ENCODE measurements at regions not wholly inside any gene's neighbourhood (a gene's known extent, or its start where the extent isn't known, plus 50 kb on each side); places are given as distances from the start of the nearest gene placed in this dataset.

DNA sequence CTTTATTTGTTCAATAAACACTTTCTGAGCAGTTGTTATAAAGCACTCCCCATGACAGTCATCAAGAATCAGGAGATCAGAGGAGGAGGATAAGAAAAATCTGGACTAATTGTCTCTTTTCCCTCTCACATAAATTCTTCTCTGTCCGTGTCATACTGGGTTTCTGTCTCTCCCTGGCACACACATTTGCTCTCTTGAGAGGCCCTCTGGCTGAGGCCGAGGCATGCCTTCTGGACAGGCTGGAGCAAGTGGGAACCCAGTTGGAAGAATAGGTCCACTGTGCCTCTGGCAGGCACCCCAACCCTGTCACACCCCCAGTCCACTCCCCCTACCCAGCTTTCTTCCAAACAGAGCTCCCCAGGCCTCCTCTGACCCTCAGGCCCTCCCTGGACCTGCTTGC lies 315.8 kb downstream of the UACA start:
- Mint-ChIP-seq H3K4me3 (no peak overlapping the region), H3K27ac (peak overlapping the region; percentile 71), H3K36me3 (no peaks in the 10 kb centered on the region), H3K9me3 (no peaks in the 10 kb centered on the region), H3K4me1 (peaks cover 34% of the 10 kb centered on the region), H3K27me3 (ENCODE audit: low read depth) (peaks cover 32% of the 10 kb centered on the region)
- no peak for DNase-seq (ENCODE audit: low spot score in 2 of 2, unreplicated experiment in 2 of 2)
- TF ChIP-seq, protein P1, sequence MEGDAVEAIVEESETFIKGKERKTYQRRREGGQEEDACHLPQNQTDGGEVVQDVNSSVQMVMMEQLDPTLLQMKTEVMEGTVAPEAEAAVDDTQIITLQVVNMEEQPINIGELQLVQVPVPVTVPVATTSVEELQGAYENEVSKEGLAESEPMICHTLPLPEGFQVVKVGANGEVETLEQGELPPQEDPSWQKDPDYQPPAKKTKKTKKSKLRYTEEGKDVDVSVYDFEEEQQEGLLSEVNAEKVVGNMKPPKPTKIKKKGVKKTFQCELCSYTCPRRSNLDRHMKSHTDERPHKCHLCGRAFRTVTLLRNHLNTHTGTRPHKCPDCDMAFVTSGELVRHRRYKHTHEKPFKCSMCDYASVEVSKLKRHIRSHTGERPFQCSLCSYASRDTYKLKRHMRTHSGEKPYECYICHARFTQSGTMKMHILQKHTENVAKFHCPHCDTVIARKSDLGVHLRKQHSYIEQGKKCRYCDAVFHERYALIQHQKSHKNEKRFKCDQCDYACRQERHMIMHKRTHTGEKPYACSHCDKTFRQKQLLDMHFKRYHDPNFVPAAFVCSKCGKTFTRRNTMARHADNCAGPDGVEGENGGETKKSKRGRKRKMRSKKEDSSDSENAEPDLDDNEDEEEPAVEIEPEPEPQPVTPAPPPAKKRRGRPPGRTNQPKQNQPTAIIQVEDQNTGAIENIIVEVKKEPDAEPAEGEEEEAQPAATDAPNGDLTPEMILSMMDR (IDR thresholded peaks at IDR 0.05; ENCODE audit: unreplicated experiment), result no peak

DNA sequence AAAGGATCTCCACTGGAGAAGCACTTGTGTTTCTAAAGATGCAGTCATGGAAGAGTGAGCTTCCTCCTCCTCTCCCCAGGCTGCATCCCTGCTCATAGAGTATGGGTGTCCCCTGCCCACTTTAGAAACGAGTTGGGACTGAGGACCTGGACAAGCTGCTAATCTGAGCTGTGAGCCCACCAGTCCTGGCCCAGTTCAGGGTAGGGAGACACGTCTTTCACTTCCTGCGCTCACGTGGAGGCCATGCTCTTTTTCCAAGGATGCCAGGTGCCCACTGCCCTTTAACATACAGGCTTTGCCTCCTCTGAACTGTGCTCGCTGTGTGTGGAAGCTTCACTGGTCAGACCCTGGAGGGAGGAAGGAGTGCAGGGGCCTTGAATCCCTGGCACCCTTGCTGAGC lies 316.3 kb downstream of the UACA start:
- no peak overlapping the region for H3K4me3 Mint-ChIP-seq
- DNase-seq (ENCODE audit: low spot score in 2 of 2, unreplicated experiment in 2 of 2), result no peak
- TF ChIP-seq, protein P1 (IDR thresholded peaks at IDR 0.05; ENCODE audit: unreplicated experiment), result no peak
- no peaks in the 10 kb centered on the region for H3K9me3 Mint-ChIP-seq
- H3K27ac Mint-ChIP-seq, result no peak overlapping the region
- H3K36me3 Mint-ChIP-seq, result no peaks in the 10 kb centered on the region
- peaks cover 38% of the 10 kb centered on the region for H3K4me1 Mint-ChIP-seq
- peaks cover 36% of the 10 kb centered on the region for H3K27me3 Mint-ChIP-seq (ENCODE audit: low read depth)

GRCh38 chr15:70443486-70444273 lies 319.7 kb downstream of the UACA start:
- H3K36me3 Mint-ChIP-seq, result no peaks in the 10 kb centered on the region
- peaks cover 32% of the 10 kb centered on the region for H3K27me3 Mint-ChIP-seq (ENCODE audit: low read depth)
- peaks cover 58% of the 10 kb centered on the region for H3K4me1 Mint-ChIP-seq
- TF ChIP-seq, protein P1 (IDR thresholded peaks at IDR 0.05; ENCODE audit: unreplicated experiment), result no peak
- no peaks in the 10 kb centered on the region for H3K9me3 Mint-ChIP-seq
- H3K4me3 Mint-ChIP-seq, result no peak overlapping the region
- H3K27ac Mint-ChIP-seq, result no peak overlapping the region
- no peak for DNase-seq (ENCODE audit: low spot score in 2 of 2, unreplicated experiment in 2 of 2)

DNA sequence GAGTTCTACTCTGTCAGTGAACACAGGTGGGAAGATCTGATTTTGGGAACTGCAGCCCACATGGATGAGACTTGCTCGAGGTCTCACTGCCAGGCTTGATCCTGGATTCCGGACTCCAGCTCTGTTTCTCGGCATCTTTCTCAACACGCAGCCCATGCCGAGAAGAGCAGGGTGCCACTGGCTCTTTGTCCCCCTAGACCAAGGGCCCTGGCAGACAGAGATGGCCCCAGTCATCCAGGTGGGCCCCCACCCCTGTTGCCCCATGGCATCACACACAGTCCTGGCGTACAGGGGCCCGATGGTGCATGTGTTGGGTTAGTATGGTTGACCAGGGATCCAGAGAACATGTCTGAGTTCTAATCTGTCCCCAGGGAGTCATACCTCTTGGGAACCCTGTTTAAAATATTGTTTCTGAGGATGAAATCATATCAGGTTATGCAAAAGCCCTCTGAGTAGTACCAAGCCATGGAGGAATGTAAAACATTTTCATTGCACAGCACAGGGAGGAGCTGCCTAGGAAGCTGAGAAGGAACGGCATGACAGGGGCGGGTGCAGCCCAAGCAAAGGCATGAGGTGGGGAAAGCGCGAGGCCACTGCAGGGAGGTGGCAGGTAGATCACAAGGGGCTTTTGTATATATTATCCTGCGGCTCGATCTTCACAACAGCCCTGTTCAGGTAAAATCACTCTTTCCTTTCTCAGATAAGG lies 320.6 kb downstream of the UACA start:
- H3K27ac Mint-ChIP-seq, result no peak overlapping the region
- H3K4me3 Mint-ChIP-seq, result no peak overlapping the region
- peaks cover 29% of the 10 kb centered on the region for H3K27me3 Mint-ChIP-seq (ENCODE audit: low read depth)
- DNase-seq (ENCODE audit: low spot score in 2 of 2, unreplicated experiment in 2 of 2), result no peak
- peaks cover 58% of the 10 kb centered on the region for H3K4me1 Mint-ChIP-seq
- TF ChIP-seq, protein P1 (IDR thresholded peaks at IDR 0.05; ENCODE audit: unreplicated experiment), result no peak
- no peaks in the 10 kb centered on the region for H3K9me3 Mint-ChIP-seq
- H3K36me3 Mint-ChIP-seq, result no peaks in the 10 kb centered on the region

GRCh38 chr15:70442211-70442610 lies 321.1 kb downstream of the UACA start:
- TF ChIP-seq, protein P1 (IDR thresholded peaks at IDR 0.05; ENCODE audit: unreplicated experiment), result no peak
- no peaks in the 10 kb centered on the region for H3K36me3 Mint-ChIP-seq
- H3K9me3 Mint-ChIP-seq, result no peaks in the 10 kb centered on the region
- peaks cover 29% of the 10 kb centered on the region for H3K27me3 Mint-ChIP-seq (ENCODE audit: low read depth)
- no peak overlapping the region for H3K4me3 Mint-ChIP-seq
- peaks cover 58% of the 10 kb centered on the region for H3K4me1 Mint-ChIP-seq
- DNase-seq (ENCODE audit: low spot score in 2 of 2, unreplicated experiment in 2 of 2), result no peak
- no peak overlapping the region for H3K27ac Mint-ChIP-seq
